Vagina (tissue), 2 donors: ENCODE measurements at regions not wholly inside any gene's neighbourhood (a gene's known extent, or its start where the extent isn't known, plus 50 kb on each side); places are given as distances from the start of the nearest gene placed in this dataset.
A peak's percentile ranks its signal among the peaks of the same experiment; 100 is the strongest.
"Not testable (repeated sequence)": the region's sequence is repeated elsewhere in the genome, so short reads cannot be mapped to it uniquely, and the experiment has no call there.

Experiments used
- DNase-seq, 2 donors: peaks; one replicate each; pipeline ENCODE4 v3.0.0-alpha.2; 2017; ENCODE audit errors: extremely low spot score in 2 of 2
- H3K27ac ChIP-seq: fragments of 200-600 bp; sonication (generic); one replicate; pipeline ENCODE4 v1.5.1; 2019
- H3K27me3 ChIP-seq: fragments of 200-600 bp; sonication (generic); one replicate; pipeline ENCODE4 v1.5.1; 2019
- H3K36me3 ChIP-seq, 2 donors: fragments of 200-600 bp; sonication (generic); one replicate each; pipeline ENCODE4 v1.5.1; 2017 to 2019
- H3K4me1 ChIP-seq: fragments of 200-600 bp; sonication (generic); one replicate; pipeline ENCODE4 v1.5.1; 2019
- H3K4me3 ChIP-seq, 2 donors: fragments of 200-600 bp; sonication (generic); 1 replicate in 1 of 2; 2 replicates in 1 of 2; pipeline ENCODE4 v1.5.1; 2016 to 2019
- H3K9me3 ChIP-seq: fragments of 200-600 bp; sonication (generic); one replicate; pipeline ENCODE4 v1.5.1; 2019
- CTCF ChIP-seq, 3 experiments: fragments of 450-650 bp in 2 of 3; fragments of 200-600 bp in 1 of 3; sonication (generic) in 1 of 3; IDR thresholded peaks; one replicate each; pipeline ENCODE4 v1.5.1; 2017 to 2019; ENCODE audit warnings: antibody characterized with exemption in 3 of 3, mild to moderate bottlenecking in 2 of 3, moderate library complexity in 2 of 3
- POLR2A ChIP-seq, 2 donors: fragments of 450-650 bp; IDR thresholded peaks; one replicate each; pipeline ENCODE4 v1.6.1; 2017; ENCODE audit warnings: antibody characterized with exemption in 2 of 2, mild to moderate bottlenecking in 2 of 2, moderate library complexity in 2 of 2
- POLR2AphosphoS5 ChIP-seq, 2 donors: sonication (generic); formaldehyde crosslinking; IDR thresholded peaks; one replicate each; pipeline ENCODE4 v1.9.0; 2017; ENCODE audit warnings: antibody characterized with exemption in 2 of 2, mild to moderate bottlenecking in 2 of 2, low read depth in 1 of 2; ENCODE audit not compliant: insufficient read depth in 1 of 2
- intact Hi-C: fragments of 100-400 bp; cut with DNase I; formaldehyde crosslinking; loops from one replicate; pipeline ENCODE4 v1.15.1; 2023

GRCh38 chr17:73855720-73856333, 211.6 kb upstream of the SDK2 start:
- Histone ChIP-seq H3K4me3 (no peak overlapping the region), H3K4me1 (peaks cover 7% of the 10 kb centered on the region), H3K27me3 (no peaks in the 10 kb centered on the region), H3K36me3 (no peaks in the 10 kb centered on the region), H3K27ac (no peak overlapping the region), H3K9me3 (no peaks in the 10 kb centered on the region)
- no peak for DNase-seq
- intact Hi-C loops: no loop called here
- TF ChIP-seq POLR2AphosphoS5 (IDR thresholded peaks at IDR 0.05; ENCODE audit: insufficient read depth in 1 of 2, low read depth in 1 of 2) (peak in 1 of 2 donors; percentile 58), CTCF (IDR thresholded peaks at IDR 0.05) (no peak)

- no peak for DNase-seq
- Histone ChIP-seq H3K27ac (peak overlapping the region; percentile 42), H3K36me3 (no peaks in the 10 kb centered on the region), H3K4me3 (no peak overlapping the region), H3K9me3 (no peaks in the 10 kb centered on the region), H3K4me1 (peaks cover 7% of the 10 kb centered on the region), H3K27me3 (no peaks in the 10 kb centered on the region)
- intact Hi-C loops: no loop called here
- TF ChIP-seq CTCF (IDR thresholded peaks at IDR 0.05) (no peak), POLR2AphosphoS5 (IDR thresholded peaks at IDR 0.05; ENCODE audit: insufficient read depth in 1 of 2, low read depth in 1 of 2) (no peak), POLR2A (IDR thresholded peaks at IDR 0.05) (no peak)
Measured at GRCh38 chr17:73856556-73856955, 212.3 kb upstream of the SDK2 start.

GRCh38 chr17:73859439-73860008, 215.3 kb upstream of the SDK2 start:
- H3K4me1 ChIP-seq, H3K27me3 ChIP-seq, intact Hi-C loops, DNase-seq, H3K4me3 ChIP-seq, H3K36me3 ChIP-seq, H3K27ac ChIP-seq, H3K9me3 ChIP-seq: not testable (repeated sequence)

- Histone ChIP-seq H3K9me3 (no peaks in the 10 kb centered on the region), H3K4me3 (no peak overlapping the region), H3K36me3 (no peaks in the 10 kb centered on the region), H3K4me1 (peaks cover 4% of the 10 kb centered on the region), H3K27ac (peak overlapping the region; percentile 64), H3K27me3 (no peaks in the 10 kb centered on the region)
- DNase-seq: no peak
- intact Hi-C loops: no loop called here
- TF ChIP-seq POLR2AphosphoS5 (IDR thresholded peaks at IDR 0.05; ENCODE audit: insufficient read depth in 1 of 2, low read depth in 1 of 2) (no peak), POLR2A (IDR thresholded peaks at IDR 0.05) (no peak), CTCF (IDR thresholded peaks at IDR 0.05) (no peak)
Measured at GRCh38 chr17:73861543-73861942, 217.3 kb upstream of the SDK2 start.

- H3K4me1 ChIP-seq: no peaks in the 10 kb centered on the region
- no peaks in the 10 kb centered on the region for H3K27me3 ChIP-seq
- TF ChIP-seq POLR2A (IDR thresholded peaks at IDR 0.05) (no peak), POLR2AphosphoS5 (IDR thresholded peaks at IDR 0.05; ENCODE audit: insufficient read depth in 1 of 2, low read depth in 1 of 2) (no peak), CTCF (IDR thresholded peaks at IDR 0.05) (no peak)
- intact Hi-C loops: no loop called here
- DNase-seq: no peak
- H3K4me3 ChIP-seq: no peak overlapping the region
- no peaks in the 10 kb centered on the region for H3K9me3 ChIP-seq
- no peaks in the 10 kb centered on the region for H3K36me3 ChIP-seq
- no peak overlapping the region for H3K27ac ChIP-seq
Measured at GRCh38 chr17:73863761-73864535, 219.7 kb upstream of the SDK2 start.
